ENCODE measurements at regions not wholly inside any gene's neighbourhood (a gene's known extent, or its start where the extent isn't known, plus 50 kb on each side); places are given as distances from the start of the nearest gene placed in this dataset.
"Not testable (repeated sequence)": the region's sequence is repeated elsewhere in the genome, so short reads cannot be mapped to it uniquely, and the experiment has no call there.

- ChIA-PET CTCF (interaction anchor here (0.6 kb wide), 1 partner anchor 961 kb away, joined by 3 read pairs; no protein-coding TSS in a partner anchor), POLR2A (no interaction called here)
- Mint-ChIP-seq H3K9me3 (ENCODE audit: unreplicated experiment) (no peaks in the 10 kb centered on the region), H3K36me3 (ENCODE audit: insufficient read depth, unreplicated experiment) (no peaks in the 10 kb centered on the region), H3K27ac (ENCODE audit: low read depth, unreplicated experiment) (no peak overlapping the region), H3K4me3 (ENCODE audit: unreplicated experiment) (no peak overlapping the region), H3K27me3 (ENCODE audit: insufficient read depth, unreplicated experiment) (no peaks in the 10 kb centered on the region), H3K4me1 (ENCODE audit: insufficient read depth, unreplicated experiment) (no peaks in the 10 kb centered on the region)
- TF ChIP-seq, protein P1, sequence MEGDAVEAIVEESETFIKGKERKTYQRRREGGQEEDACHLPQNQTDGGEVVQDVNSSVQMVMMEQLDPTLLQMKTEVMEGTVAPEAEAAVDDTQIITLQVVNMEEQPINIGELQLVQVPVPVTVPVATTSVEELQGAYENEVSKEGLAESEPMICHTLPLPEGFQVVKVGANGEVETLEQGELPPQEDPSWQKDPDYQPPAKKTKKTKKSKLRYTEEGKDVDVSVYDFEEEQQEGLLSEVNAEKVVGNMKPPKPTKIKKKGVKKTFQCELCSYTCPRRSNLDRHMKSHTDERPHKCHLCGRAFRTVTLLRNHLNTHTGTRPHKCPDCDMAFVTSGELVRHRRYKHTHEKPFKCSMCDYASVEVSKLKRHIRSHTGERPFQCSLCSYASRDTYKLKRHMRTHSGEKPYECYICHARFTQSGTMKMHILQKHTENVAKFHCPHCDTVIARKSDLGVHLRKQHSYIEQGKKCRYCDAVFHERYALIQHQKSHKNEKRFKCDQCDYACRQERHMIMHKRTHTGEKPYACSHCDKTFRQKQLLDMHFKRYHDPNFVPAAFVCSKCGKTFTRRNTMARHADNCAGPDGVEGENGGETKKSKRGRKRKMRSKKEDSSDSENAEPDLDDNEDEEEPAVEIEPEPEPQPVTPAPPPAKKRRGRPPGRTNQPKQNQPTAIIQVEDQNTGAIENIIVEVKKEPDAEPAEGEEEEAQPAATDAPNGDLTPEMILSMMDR (IDR thresholded peaks at IDR 0.05; ENCODE audit: unreplicated experiment): no peak
- intact Hi-C loops (cut with micrococcal nuclease): no loop called here
- BruUV-seq (replicated peaks): no TSS peak
- DNase-seq (ENCODE audit: unreplicated experiment): no peak
These were observed 665.3 kb downstream of the TNS3 start for GRCh38 chr7:46916581-46916980.

- ChIA-PET POLR2A (no interaction called here), CTCF (interaction anchor here (0.6 kb wide), 1 partner anchor 989 kb away, joined by 3 read pairs; no protein-coding TSS in a partner anchor)
- intact Hi-C loops (cut with micrococcal nuclease): no loop called here
- Mint-ChIP-seq H3K27ac (ENCODE audit: low read depth, unreplicated experiment) (no peak overlapping the region), H3K4me1 (ENCODE audit: insufficient read depth, unreplicated experiment) (peaks cover 32% of the 10 kb centered on the region), H3K4me3 (ENCODE audit: unreplicated experiment) (no peak overlapping the region), H3K36me3 (ENCODE audit: insufficient read depth, unreplicated experiment) (no peaks in the 10 kb centered on the region), H3K27me3 (ENCODE audit: insufficient read depth, unreplicated experiment) (no peaks in the 10 kb centered on the region), H3K9me3 (ENCODE audit: unreplicated experiment) (no peaks in the 10 kb centered on the region)
- DNase-seq (ENCODE audit: unreplicated experiment): no peak
- BruUV-seq (replicated peaks): no TSS peak
- TF ChIP-seq, protein P1 (IDR thresholded peaks at IDR 0.05; ENCODE audit: unreplicated experiment): no peak
These were observed 669.2 kb downstream of the TNS3 start for GRCh38 chr7:46912692-46913091.

- BruUV-seq (replicated peaks): no TSS peak
- intact Hi-C loops (cut with micrococcal nuclease): no loop called here
- POLR2A ChIA-PET: interaction anchor here (0.7 to 2.3 kb wide), 8 partner anchors 8 to 157 kb away, joined by 3 to 14 read pairs (median 5); no protein-coding TSS in a partner anchor
- no peaks in the 10 kb centered on the region for H3K36me3 Mint-ChIP-seq (ENCODE audit: insufficient read depth, unreplicated experiment)
- peak overlapping the region; percentile 4 for H3K27ac Mint-ChIP-seq (ENCODE audit: low read depth, unreplicated experiment)
- TF ChIP-seq, protein P1 (IDR thresholded peaks at IDR 0.05; ENCODE audit: unreplicated experiment): no peak
- CTCF ChIA-PET: interaction anchor here (0.6 to 1.2 kb wide), 5 partner anchors 8 to 470 kb away, joined by 3 to 6 read pairs (median 3); no protein-coding TSS in a partner anchor
- H3K4me3 Mint-ChIP-seq (ENCODE audit: unreplicated experiment): no peak overlapping the region
- H3K9me3 Mint-ChIP-seq (ENCODE audit: unreplicated experiment): no peaks in the 10 kb centered on the region
- H3K4me1 Mint-ChIP-seq (ENCODE audit: insufficient read depth, unreplicated experiment): peaks cover 34% of the 10 kb centered on the region
- peak; percentile 77 for DNase-seq (ENCODE audit: unreplicated experiment)
- H3K27me3 Mint-ChIP-seq (ENCODE audit: insufficient read depth, unreplicated experiment): no peaks in the 10 kb centered on the region
These were observed 672.3 kb downstream of the TNS3 start for GRCh38 chr7:46909601-46910051.

DNA sequence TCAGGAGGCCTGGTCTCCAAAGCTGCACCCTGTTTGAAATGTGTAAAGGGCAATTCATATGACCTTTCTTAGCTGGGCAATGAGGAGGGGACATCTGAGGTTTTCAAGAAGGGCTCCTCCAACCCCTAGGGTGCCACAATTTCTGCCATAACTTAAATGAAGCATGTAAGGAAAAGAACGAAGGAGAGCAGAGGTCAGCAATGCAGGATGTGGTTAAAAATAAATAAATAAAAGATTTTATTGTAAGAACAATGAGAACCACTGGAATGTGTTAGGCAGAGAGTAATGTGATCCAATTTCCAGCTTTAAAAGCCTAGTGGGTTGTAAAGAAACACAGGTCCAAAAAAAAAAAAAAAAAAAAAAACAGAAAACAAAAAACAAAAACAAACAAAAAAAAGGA lies 673.1 kb downstream of the TNS3 start:
- CTCF ChIA-PET: interaction anchor here (0.6 to 1.2 kb wide), 3 partner anchors 9 to 469 kb away, joined by 3 to 4 read pairs (median 3); no protein-coding TSS in a partner anchor
- no peak overlapping the region for H3K4me3 Mint-ChIP-seq (ENCODE audit: unreplicated experiment)
- peak; percentile 60 for DNase-seq (ENCODE audit: unreplicated experiment)
- POLR2A ChIA-PET: interaction anchor here (1.7 kb wide), 1 partner anchor 9 kb away, joined by 7 read pairs; no protein-coding TSS in a partner anchor
- no peaks in the 10 kb centered on the region for H3K36me3 Mint-ChIP-seq (ENCODE audit: insufficient read depth, unreplicated experiment)
- peaks cover 34% of the 10 kb centered on the region for H3K4me1 Mint-ChIP-seq (ENCODE audit: insufficient read depth, unreplicated experiment)
- peak overlapping the region; percentile 4 for H3K27ac Mint-ChIP-seq (ENCODE audit: low read depth, unreplicated experiment)
- no peaks in the 10 kb centered on the region for H3K9me3 Mint-ChIP-seq (ENCODE audit: unreplicated experiment)
- TF ChIP-seq, protein P1 (IDR thresholded peaks at IDR 0.05; ENCODE audit: unreplicated experiment): no peak
- H3K27me3 Mint-ChIP-seq (ENCODE audit: insufficient read depth, unreplicated experiment): no peaks in the 10 kb centered on the region
- intact Hi-C loops (cut with micrococcal nuclease): no loop called here
- BruUV-seq (replicated peaks): no TSS peak

DNA sequence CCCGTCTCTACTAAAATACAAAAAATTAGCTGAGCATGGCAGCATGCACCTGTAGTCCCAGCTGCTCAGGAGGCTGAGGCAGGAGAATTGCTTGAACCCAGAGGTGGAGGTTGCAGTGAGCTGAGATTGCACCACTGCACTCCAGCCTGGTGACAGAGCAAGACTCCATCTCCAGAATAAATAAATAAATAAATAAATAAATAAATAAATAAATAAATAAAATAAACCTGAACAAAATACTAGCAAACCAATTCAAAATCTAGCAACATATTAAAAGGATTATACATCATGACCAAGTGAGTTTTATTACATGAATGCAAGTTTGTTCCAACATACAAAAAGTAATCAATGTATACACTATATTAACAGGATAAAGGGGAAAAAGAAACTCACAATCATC lies 677.4 kb downstream of the TNS3 start:
- POLR2A ChIA-PET; H3K36me3 Mint-ChIP-seq (ENCODE audit: insufficient read depth, unreplicated experiment): not testable (repeated sequence)

More for the DNA sequence above, 677.4 kb downstream of the TNS3 start:
- BruUV-seq (replicated peaks); DNase-seq (ENCODE audit: unreplicated experiment); H3K27ac Mint-ChIP-seq (ENCODE audit: low read depth, unreplicated experiment); intact Hi-C loops (cut with micrococcal nuclease); CTCF ChIA-PET; H3K4me3 Mint-ChIP-seq (ENCODE audit: unreplicated experiment); H3K9me3 Mint-ChIP-seq (ENCODE audit: unreplicated experiment); H3K27me3 Mint-ChIP-seq (ENCODE audit: insufficient read depth, unreplicated experiment): not testable (repeated sequence)
- H3K4me1 Mint-ChIP-seq (ENCODE audit: insufficient read depth, unreplicated experiment): peaks cover 20% of the 10 kb centered on the region
